ENCODE measurements at regions not wholly inside any gene's neighbourhood (a gene's known extent, or its start where the extent isn't known, plus 50 kb on each side); places are given as distances from the start of the nearest gene placed in this dataset.
A peak's percentile ranks its signal among the peaks of the same experiment; 100 is the strongest.
"Not testable (repeated sequence)": the region's sequence is repeated elsewhere in the genome, so short reads cannot be mapped to it uniquely, and the experiment has no call there.

DNA sequence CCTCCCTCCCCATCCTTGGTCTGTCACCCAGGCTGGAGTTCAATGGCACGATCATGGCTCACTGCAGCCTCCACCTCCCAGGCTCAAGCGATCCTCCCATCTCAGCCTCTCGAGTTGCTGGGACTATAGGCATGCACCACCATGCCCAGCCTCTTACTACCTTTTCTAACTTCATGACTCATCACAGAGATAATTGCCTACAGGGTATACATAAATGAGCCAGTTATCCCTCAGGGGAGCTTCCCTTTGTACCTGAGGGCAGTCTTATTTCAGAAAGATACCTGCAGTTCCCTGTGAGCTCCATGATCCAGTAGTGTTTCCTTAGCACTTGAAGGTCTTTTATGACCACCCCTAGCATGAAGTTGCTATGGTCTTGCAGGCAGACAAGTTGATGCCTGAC lies 94.2 kb upstream of the DNAJC1 start:
- DNase-seq: no peak
- Histone ChIP-seq H3K9me3 (no peaks in the 10 kb centered on the region), H3K36me3 (no peaks in the 10 kb centered on the region), H3K4me1 (no peaks in the 10 kb centered on the region), H3K27me3 (no peaks in the 10 kb centered on the region), H3K27ac (no peak overlapping the region), H3K4me3 (no peak overlapping the region)
- 78% methylated on average over 2 of the region's 3 CpGs; no CpG with 5 or more reads in 1 of the 2 donors for WGBS, 2 donors
- intact Hi-C loops (cut with DNase I): no loop called here
- TF ChIP-seq POLR2A (IDR thresholded peaks at IDR 0.05): no peak
- TF ChIP-seq CTCF (IDR thresholded peaks at IDR 0.05): no peak

- H3K4me3 ChIP-seq; H3K9me3 ChIP-seq; H3K27ac ChIP-seq; H3K36me3 ChIP-seq; H3K4me1 ChIP-seq; H3K27me3 ChIP-seq; intact Hi-C loops (cut with DNase I); DNase-seq: not testable (repeated sequence)
- WGBS, 2 donors: 44 to 71% methylated on average over 1 of the region's 1 CpG
Observed at GRCh38 chr10:22091260-22091659, 87.7 kb upstream of the DNAJC1 start.

DNA sequence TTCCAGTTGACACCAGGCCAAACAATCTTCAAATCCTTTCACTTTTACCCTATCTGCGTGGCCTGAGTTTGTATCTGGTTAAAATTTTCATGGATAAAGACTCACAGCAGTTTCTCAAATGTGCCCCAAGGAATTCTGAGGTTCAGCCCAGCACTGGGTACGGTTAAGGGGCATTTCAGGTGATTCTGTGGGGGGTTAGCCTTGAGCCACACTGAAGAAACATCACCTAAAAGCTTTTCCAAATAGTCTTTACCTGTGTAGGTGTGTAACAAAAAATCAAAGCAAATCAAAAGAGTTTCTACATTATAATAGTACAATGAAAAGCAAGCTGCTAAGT lies 83.8 kb upstream of the DNAJC1 start:
- H3K9me3 ChIP-seq: no peaks in the 10 kb centered on the region
- DNase-seq: no peak
- peaks cover 0 to 12% (median 0%) of the 10 kb centered on the region in 3 donors for H3K4me1 ChIP-seq
- intact Hi-C loops (cut with DNase I): no loop called here
- TF ChIP-seq CTCF (IDR thresholded peaks at IDR 0.05) (no peak), POLR2A (IDR thresholded peaks at IDR 0.05) (no peak)
- H3K4me3 ChIP-seq: no peak overlapping the region
- no peaks in the 10 kb centered on the region for H3K27me3 ChIP-seq
- peak overlapping the region in 1 of 4 donors; percentile 56 for H3K27ac ChIP-seq
- WGBS, 2 donors: 41 to 62% methylated on average over 2 of the region's 2 CpGs
- no peaks in the 10 kb centered on the region for H3K36me3 ChIP-seq

DNA sequence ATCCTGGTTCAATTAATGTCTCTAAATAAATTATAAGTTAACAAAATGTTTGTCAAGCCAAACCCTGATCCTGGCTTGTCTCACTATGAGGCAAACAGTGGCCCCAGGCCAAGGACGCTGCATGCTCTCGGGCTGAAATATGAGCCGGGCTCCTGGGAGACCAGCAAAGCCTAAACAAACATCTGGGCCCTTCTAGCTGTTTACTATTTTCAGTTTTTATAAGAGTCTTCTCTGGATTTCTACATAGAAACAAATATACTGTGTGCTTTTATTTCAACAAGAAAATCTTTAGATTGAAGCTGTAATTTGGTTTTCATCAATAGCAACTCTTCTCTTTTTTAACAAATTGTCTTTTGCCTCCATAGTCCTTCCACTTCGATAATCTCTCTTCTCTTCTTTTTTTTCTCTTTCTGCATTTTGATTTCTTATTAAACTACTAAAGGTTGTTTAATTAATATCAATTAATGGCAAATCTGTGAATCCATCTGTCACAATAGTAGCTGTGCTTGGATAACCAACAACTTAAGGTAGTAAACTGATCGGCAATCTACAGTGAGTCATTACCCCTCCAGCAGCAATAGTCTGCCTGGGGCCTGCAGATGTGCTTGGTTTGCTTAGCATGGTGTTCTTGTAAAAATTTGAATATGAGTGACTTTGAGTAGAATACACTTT lies 83.3 kb upstream of the DNAJC1 start:
- no peaks in the 10 kb centered on the region for H3K27me3 ChIP-seq
- no peaks in the 10 kb centered on the region for H3K9me3 ChIP-seq
- H3K4me3 ChIP-seq: no peak overlapping the region
- H3K36me3 ChIP-seq: no peaks in the 10 kb centered on the region
- DNase-seq: no peak
- intact Hi-C loops (cut with DNase I): no loop called here
- peak overlapping the region in 1 of 4 donors; percentile 56 for H3K27ac ChIP-seq
- H3K4me1 ChIP-seq: peaks cover 0 to 12% (median 0%) of the 10 kb centered on the region in 3 donors
- 24 to 27% methylated on average over 5 of the region's 5 CpGs for WGBS, 2 donors
- no peak for TF ChIP-seq CTCF (IDR thresholded peaks at IDR 0.05)
- TF ChIP-seq POLR2A (IDR thresholded peaks at IDR 0.05): no peak

DNA sequence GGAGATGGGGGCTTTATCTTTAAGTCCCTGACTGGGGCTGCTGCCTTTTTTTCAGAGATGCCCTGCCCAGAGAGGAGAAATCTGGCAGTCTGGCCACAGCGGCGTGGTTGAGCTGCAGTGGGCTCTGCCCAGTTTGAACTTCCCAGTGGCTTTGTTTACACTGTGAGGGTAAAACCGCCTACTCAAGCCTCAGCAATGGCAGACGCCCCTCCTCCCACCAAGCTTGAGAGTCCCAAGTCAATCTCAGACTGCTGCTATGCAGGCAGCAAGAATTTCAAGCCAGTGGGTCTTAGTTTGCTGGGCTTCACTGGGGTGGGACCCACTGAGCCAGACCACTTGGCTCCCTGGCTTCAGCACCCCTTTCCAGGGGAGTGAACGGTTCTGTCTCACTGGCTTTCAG lies 76.4 kb upstream of the DNAJC1 start:
- WGBS, 2 donors: 80% methylated on average over 1 of the region's 5 CpGs; no CpG with 5 or more reads in 1 of the 2 donors
- H3K27ac ChIP-seq; H3K4me1 ChIP-seq; intact Hi-C loops (cut with DNase I); DNase-seq; H3K36me3 ChIP-seq; H3K9me3 ChIP-seq; H3K4me3 ChIP-seq: not testable (repeated sequence)
- peaks cover 0 to 18% (median 0%) of the 10 kb centered on the region in 4 donors for H3K27me3 ChIP-seq

GRCh38 chr10:22071332-22071731 lies 67.8 kb upstream of the DNAJC1 start:
- intact Hi-C loops (cut with DNase I): no loop called here
- H3K4me1 ChIP-seq: no peaks in the 10 kb centered on the region
- H3K27me3 ChIP-seq: no peaks in the 10 kb centered on the region
- 73 to 91% methylated on average over 1 of the region's 1 CpG for WGBS, 2 donors
- no peak overlapping the region for H3K4me3 ChIP-seq
- no peak overlapping the region for H3K27ac ChIP-seq
- H3K36me3 ChIP-seq: no peaks in the 10 kb centered on the region
- DNase-seq: no peak
- peaks cover 0 to 17% (median 5%) of the 10 kb centered on the region in 3 donors for H3K9me3 ChIP-seq
- TF ChIP-seq POLR2A (IDR thresholded peaks at IDR 0.05) (no peak), CTCF (IDR thresholded peaks at IDR 0.05) (no peak)
